HepG2 (cell line): ENCODE measurements at regions not wholly inside any gene's neighbourhood (a gene's known extent, or its start where the extent isn't known, plus 50 kb on each side); places are given as distances from the start of the nearest gene placed in this dataset.

Experiments
- ATAC-seq: fragments of 200-7000 bp; cut with Tn5 transposase; 3 replicates; pipeline ENCODE4 v1.9.1; 2020; ENCODE audit warnings: mild to moderate bottlenecking, moderate library complexity
- BruUV-seq: library from RNA; stranded (reverse); fragments of 400-500 nt; replicated peaks from 2 replicates; lab custom pipeline; 2021; lab: Mats Ljungman, UMichigan
- CTCF ChIA-PET: fragments of 300-600 bp; formaldehyde crosslinking; extraction: SDS; loops from one replicate; lab custom pipeline; 2021; ENCODE audit warnings: low total read pairs, inconsistent platforms, low intra/inter-chr PET ratio; lab: Yijun Ruan, JAX
- POLR2A ChIA-PET: fragments of 350-600 bp; sonication (Branson Sonifier 250); formaldehyde crosslinking; loops from one replicate; lab custom pipeline; 2020; ENCODE audit warnings: antibody characterized with exemption, inconsistent platforms; lab: Yijun Ruan, JAX
- DNase-seq: peaks from one replicate; pipeline ENCODE4 v3.0.0-alpha.2; 2015; ENCODE audit warnings: low spot score
- FAIRE-seq: peaks from 3 replicates; lab custom pipeline; 2011; peaks lifted over from hg19 to GRCh38; lab: Jason Lieb, UNC
- H2AFZ ChIP-seq: one replicate; pipeline ENCODE4 v1.6.1; 2011; ENCODE audit warnings: low read length, inconsistent platforms
- H3K27ac ChIP-seq: fragments of 300-600 bp; 3 replicates; pipeline ENCODE4 v1.8.0; 2011; ENCODE audit warnings: mixed run types, mild to moderate bottlenecking, mixed read lengths, low read length, inconsistent platforms; ENCODE audit not compliant: insufficient read depth; ENCODE audit errors: extremely low read length
- H3K27me3 ChIP-seq, 2 experiments: fragments of 200-600 bp in 1 of 2; 2 replicates in 1 of 2; 3 replicates in 1 of 2; pipeline versions ENCODE4 v1.6.0 to v1.8.0; 2011; ENCODE audit warnings: low read length in 2 of 2, mild to moderate bottlenecking in 2 of 2, moderate library complexity in 2 of 2, inconsistent platforms in 1 of 2; ENCODE audit not compliant: insufficient read depth in 2 of 2, control insufficient read depth in 1 of 2
- H3K36me3 ChIP-seq, 2 experiments: fragments of 200-600 bp in 1 of 2; replicated peaks in 1 of 2; 2 replicates in 1 of 2; 3 replicates in 1 of 2; pipeline versions ENCODE4 v1.5.1 to v1.8.0; 2011; ENCODE audit warnings: low read length in 2 of 2, inconsistent platforms in 1 of 2; ENCODE audit not compliant: insufficient read depth in 2 of 2, control insufficient read depth in 1 of 2
- H3K4me1 ChIP-seq: 2 replicates; pipeline ENCODE4 v1.5.1; 2012; ENCODE audit warnings: low read length, inconsistent platforms; ENCODE audit not compliant: insufficient read depth
- H3K4me2 ChIP-seq: 2 replicates; pipeline ENCODE4 v1.6.0; 2011; ENCODE audit warnings: low read depth, low read length, inconsistent platforms
- H3K4me3 ChIP-seq, 3 experiments: fragments of 200-600 bp in 1 of 3; sonication (generic), shearing (Covaris generic) in 1 of 3; replicated peaks in 1 of 3; 2 replicates each; pipeline ENCODE4 v1.5.1; 2011 to 2016; ENCODE audit warnings: low read length in 3 of 3, inconsistent platforms in 2 of 3, low read depth in 2 of 3, mild to moderate bottlenecking in 2 of 3, control low read depth in 1 of 3, mixed read lengths in 1 of 3; ENCODE audit not compliant: insufficient read depth in 1 of 3
- H3K79me2 ChIP-seq: one replicate; pipeline ENCODE4 v1.6.1; 2011; ENCODE audit warnings: low read length, inconsistent platforms; ENCODE audit not compliant: insufficient read depth
- H3K9ac ChIP-seq: 2 replicates; pipeline ENCODE4 v1.6.0; 2011; ENCODE audit warnings: mild to moderate bottlenecking, low read depth, low read length, inconsistent platforms; ENCODE audit not compliant: insufficient read depth
- H3K9me3 ChIP-seq: 2 replicates; pipeline ENCODE4 v1.5.1; 2012; ENCODE audit warnings: mild to moderate bottlenecking, low read length
- H4K20me1 ChIP-seq: 2 replicates; pipeline ENCODE4 v1.6.0; 2011; ENCODE audit warnings: inconsistent platforms, mild to moderate bottlenecking, low read length, moderate library complexity; ENCODE audit not compliant: insufficient read depth
- CEBPB ChIP-seq: IDR thresholded peaks from 2 replicates; pipeline ENCODE4 v1.6.1; 2011; ENCODE audit warnings: low read depth, low read length, improper control_type of control experiment, borderline replicate concordance
- CENPBD1 ChIP-seq: sonication (generic); formaldehyde crosslinking; IDR thresholded peaks from 2 replicates; pipeline ENCODE4 v1.8.0; 2022; ENCODE audit warnings: missing genetic modification reagents, low read depth, mild to moderate bottlenecking, borderline replicate concordance
- KLF9 ChIP-seq: IDR thresholded peaks from 2 replicates; pipeline ENCODE4 v1.6.1; 2016; ENCODE audit warnings: low read depth
- LRRFIP1 ChIP-seq: sonication (generic); formaldehyde crosslinking; conservative IDR thresholded peaks from 2 replicates; pipeline ENCODE4 v1.4.0; 2020; ENCODE audit warnings: missing genetic modification reagents
- MIER2 ChIP-seq: IDR thresholded peaks from 2 replicates; pipeline ENCODE4 v1.6.1; 2016; ENCODE audit warnings: missing biosample characterization, missing genetic modification reagents
- MTF1 ChIP-seq: sonication (generic); formaldehyde crosslinking; IDR thresholded peaks from 2 replicates; pipeline ENCODE4 v1.5.0; 2020; ENCODE audit warnings: missing genetic modification reagents
- NFYC ChIP-seq: IDR thresholded peaks from 2 replicates; pipeline ENCODE4 v1.6.1; 2016; ENCODE audit warnings: missing genetic modification reagents, missing compliant biosample characterization
- PCBP1 ChIP-seq: fragments of 200-400 bp; formaldehyde crosslinking; IDR thresholded peaks from 2 replicates; pipeline ENCODE4 v1.6.1; 2017; ENCODE audit warnings: mild to moderate bottlenecking, low read depth, low read length, borderline replicate concordance
- SSRP1 ChIP-seq: IDR thresholded peaks from 2 replicates; pipeline ENCODE4 v1.6.1; 2016; ENCODE audit warnings: control low read depth
- STAG1 ChIP-seq: sonication (generic); formaldehyde crosslinking; IDR thresholded peaks from 2 replicates; pipeline ENCODE4 v1.4.0; 2020; ENCODE audit warnings: missing genetic modification reagents
- TFE3 ChIP-seq: IDR thresholded peaks from 2 replicates; pipeline ENCODE4 v1.6.1; 2016
- ZMAT3 ChIP-seq: sonication (generic); formaldehyde crosslinking; conservative IDR thresholded peaks from 2 replicates; pipeline ENCODE4 v1.7.0; 2021; ENCODE audit warnings: missing genetic modification reagents
- ZSCAN21 ChIP-seq: sonication (generic); formaldehyde crosslinking; IDR thresholded peaks from 2 replicates; pipeline ENCODE4 v1.8.0; 2022; ENCODE audit warnings: mild to moderate bottlenecking, missing genetic modification reagents, moderate library complexity, borderline replicate concordance
- WGBS: methylation state at CpG from one replicate; pipeline ENCODE4 v1.1.6; 2017; ENCODE audit warnings: low lambda C conversion rate; 5-methylcytosine and 5-hydroxymethylcytosine counted together
- in situ Hi-C: cut with HindIII; loops from 2 replicates; pipeline ENCODE4 v1.10.0; 2017; ENCODE audit warnings: low pct_unique_long_range_greater_than_20kb; ENCODE audit not compliant: extremely low pct_ligation_motif_present
- intact Hi-C: fragments of 100-400 bp; cut with micrococcal nuclease; formaldehyde crosslinking; loops from one replicate; pipeline ENCODE4 v1.10.0; 2022; ENCODE audit not compliant: unreplicated experiment

GRCh38 chr10:121187391-121187790 lies 336.2 kb downstream of the WDR11 start (continued):
- TF ChIP-seq SSRP1 (CRISPR knock-in tag) = no peak
- no peak for TF ChIP-seq NFYC (CRISPR knock-in tag)
- TF ChIP-seq PCBP1 = no peak
- TF ChIP-seq ZMAT3 = no peak
- TF ChIP-seq KLF9 (CRISPR knock-in tag) = no peak

- 16% methylated on average over 6 of the region's 6 CpGs for WGBS
- H3K4me1 ChIP-seq = no peaks in the 10 kb centered on the region
- ChIA-PET POLR2A (no interaction called here), CTCF (no interaction called here)
- ATAC-seq (no peak), DNase-seq (no peak), FAIRE-seq (no peak)
- H3K27me3 ChIP-seq = no peaks in the 10 kb centered on the region; a peak in 1 of 5 replicates
- no peak overlapping the region for H3K27ac ChIP-seq
- no peaks in the 10 kb centered on the region for H3K79me2 ChIP-seq
- no peak overlapping the region for H3K4me2 ChIP-seq
- no peak overlapping the region for H3K4me3 ChIP-seq
- no peaks in the 10 kb centered on the region for H4K20me1 ChIP-seq
- no peak for TF ChIP-seq MTF1 (CRISPR knock-in tag)
- no peak for TF ChIP-seq ZSCAN21 (CRISPR knock-in tag)
- TF ChIP-seq CEBPB = peak; percentile 39; the same call in 1 of the 2 replicates
- peak; percentile 32; the same call in 1 of the 2 replicates for TF ChIP-seq STAG1 (CRISPR knock-in tag)
- no TSS peak for BruUV-seq
- intact Hi-C loops = no loop called here
- H3K9ac ChIP-seq = no peak overlapping the region
- in situ Hi-C loops = no loop called here
- H3K9me3 ChIP-seq = no peaks in the 10 kb centered on the region
- no peak overlapping the region for H2AFZ ChIP-seq
- no peaks in the 10 kb centered on the region for H3K36me3 ChIP-seq
These were observed 336.8 kb downstream of the WDR11 start for GRCh38 chr10:121188005-121188404.

- DNase-seq (no peak), ATAC-seq (no peak), FAIRE-seq (no peak)
- H3K36me3 ChIP-seq = no peaks in the 10 kb centered on the region
- BruUV-seq = no TSS peak
- intact Hi-C loops = no loop called here
- H3K4me1 ChIP-seq = no peaks in the 10 kb centered on the region
- H3K9me3 ChIP-seq = no peaks in the 10 kb centered on the region
- CTCF ChIA-PET = no interaction called here
- H3K9ac ChIP-seq = no peak overlapping the region
- no peak overlapping the region for H2AFZ ChIP-seq
- in situ Hi-C loops = no loop called here
- no peaks in the 10 kb centered on the region for H3K79me2 ChIP-seq
- H3K27me3 ChIP-seq = no peaks in the 10 kb centered on the region; a peak in 1 of 5 replicates
- H3K27ac ChIP-seq = no peak overlapping the region
- POLR2A ChIA-PET = no interaction called here
- 11% methylated on average over 7 of the region's 7 CpGs for WGBS
- no peaks in the 10 kb centered on the region for H4K20me1 ChIP-seq
- H3K4me3 ChIP-seq = no peak overlapping the region
- no peak overlapping the region for H3K4me2 ChIP-seq
- TF ChIP-seq CENPBD1 (CRISPR knock-in tag) (no peak), LRRFIP1 (CRISPR knock-in tag) (no peak), MIER2 (CRISPR knock-in tag) (no peak), TFE3 (CRISPR knock-in tag) (no peak)
These were observed 337.9 kb downstream of the WDR11 start for GRCh38 chr10:121189066-121189465.
